Progenitor cell of endocrine pancreas (in vitro differentiated cells): ENCODE measurements at regions not wholly inside any gene's neighbourhood (a gene's known extent, or its start where the extent isn't known, plus 50 kb on each side); places are given as distances from the start of the nearest gene placed in this dataset.

Experiments
- DNase-seq: peaks from one replicate; pipeline ENCODE4 v3.0.0; 2021; ENCODE audit warnings: low spot score; ENCODE audit not compliant: unreplicated experiment
- H3K27ac Mint-ChIP-seq: 2 replicates; pipeline ENCODE4 v1.8.0; 2021; ENCODE audit warnings: mild to moderate bottlenecking, moderate library complexity, mixed read lengths
- H3K27me3 Mint-ChIP-seq: 2 replicates; pipeline ENCODE4 v1.8.0; 2021; ENCODE audit warnings: mixed read lengths
- H3K36me3 Mint-ChIP-seq: 2 replicates; pipeline ENCODE4 v1.8.0; 2022; ENCODE audit warnings: mixed read lengths; ENCODE audit not compliant: insufficient read depth
- H3K4me1 Mint-ChIP-seq: 2 replicates; pipeline ENCODE4 v1.8.0; 2021; ENCODE audit warnings: low read depth, mixed read lengths
- H3K4me3 Mint-ChIP-seq: 2 replicates; pipeline ENCODE4 v1.8.0; 2021; ENCODE audit warnings: low read depth, mild to moderate bottlenecking, moderate library complexity, mixed read lengths
- H3K9me3 Mint-ChIP-seq: 2 replicates; pipeline ENCODE4 v1.8.0; 2021; ENCODE audit warnings: low read depth, mixed read lengths
- CTCF ChIP-seq: fragments of 200-600 bp; sonication (generic); IDR thresholded peaks from one replicate; pipeline ENCODE4 v1.5.0; 2021; ENCODE audit warnings: antibody characterized with exemption, mild to moderate bottlenecking; ENCODE audit not compliant: unreplicated experiment

DNA sequence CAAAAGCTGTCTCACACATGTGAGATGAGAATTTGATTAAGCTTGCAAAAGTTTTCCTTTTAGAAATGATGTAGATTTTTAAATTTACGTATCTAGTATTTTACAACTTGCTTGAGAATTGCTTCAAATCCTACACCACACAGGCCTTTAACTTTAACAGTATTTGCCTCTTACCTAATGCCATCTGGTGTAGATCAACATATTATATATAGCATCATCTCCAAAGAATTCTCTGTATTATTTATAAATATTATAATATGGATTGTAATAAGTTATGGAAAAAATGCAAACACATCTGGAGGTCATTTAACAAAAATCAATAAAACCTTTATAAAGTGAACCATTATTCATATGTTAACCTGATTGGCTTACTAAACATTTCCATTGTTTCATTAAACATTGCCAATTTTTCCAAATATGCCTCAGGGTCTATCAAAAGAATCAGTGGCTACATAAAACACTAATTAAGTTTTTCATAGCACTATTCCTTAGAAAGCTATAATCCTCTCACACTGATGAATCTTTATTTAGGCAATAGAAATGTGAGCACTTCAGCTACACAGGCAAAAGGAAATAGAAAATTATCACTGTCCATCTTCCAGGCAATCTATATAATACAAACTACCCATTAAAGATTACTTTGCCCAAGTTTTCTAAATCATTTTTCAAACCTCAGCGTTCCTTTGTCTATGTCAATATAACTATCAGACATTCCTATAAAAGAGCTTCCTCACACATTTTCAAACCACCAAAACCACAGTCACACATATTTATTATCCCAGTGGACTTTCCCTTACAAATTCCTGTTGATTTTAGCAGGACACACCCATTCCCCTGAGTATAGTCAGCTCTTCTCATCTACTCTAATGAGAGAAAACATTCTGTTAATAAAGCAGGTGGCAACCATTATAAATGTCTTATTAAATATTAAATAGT lies 83.5 kb upstream of the INTU start:
- no peaks in the 10 kb centered on the region for H3K4me1 Mint-ChIP-seq
- H3K27me3 Mint-ChIP-seq: no peaks in the 10 kb centered on the region
- H3K36me3 Mint-ChIP-seq: no peaks in the 10 kb centered on the region
- no peak overlapping the region for H3K27ac Mint-ChIP-seq
- no peak for DNase-seq
- no peaks in the 10 kb centered on the region for H3K9me3 Mint-ChIP-seq
- no peak for TF ChIP-seq CTCF
- H3K4me3 Mint-ChIP-seq: no peak overlapping the region

DNA sequence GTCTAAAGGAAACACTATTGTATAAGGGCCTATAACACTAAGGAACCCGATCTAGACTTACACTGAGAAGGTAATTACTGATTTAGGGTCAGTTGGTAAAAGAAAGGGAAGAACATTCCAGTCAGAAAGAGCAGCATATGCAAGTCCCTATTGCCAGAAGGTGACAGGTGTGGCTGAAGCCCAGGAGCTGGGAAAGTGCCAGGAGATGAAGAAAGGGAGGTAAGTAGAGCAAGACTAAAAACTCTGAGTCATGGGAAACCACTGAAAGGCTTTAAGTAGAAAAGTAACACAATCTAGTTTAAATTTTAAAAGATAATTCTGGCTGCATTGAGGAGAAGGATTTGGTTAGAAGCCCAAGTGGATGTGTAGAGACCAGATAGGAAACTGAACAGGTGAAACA lies 77.7 kb upstream of the INTU start:
- H3K36me3 Mint-ChIP-seq: no peaks in the 10 kb centered on the region
- H3K4me3 Mint-ChIP-seq: no peak overlapping the region
- no peak overlapping the region for H3K27ac Mint-ChIP-seq
- no peaks in the 10 kb centered on the region for H3K4me1 Mint-ChIP-seq
- no peak for DNase-seq
- no peaks in the 10 kb centered on the region for H3K27me3 Mint-ChIP-seq
- TF ChIP-seq CTCF: no peak
- no peaks in the 10 kb centered on the region for H3K9me3 Mint-ChIP-seq

DNA sequence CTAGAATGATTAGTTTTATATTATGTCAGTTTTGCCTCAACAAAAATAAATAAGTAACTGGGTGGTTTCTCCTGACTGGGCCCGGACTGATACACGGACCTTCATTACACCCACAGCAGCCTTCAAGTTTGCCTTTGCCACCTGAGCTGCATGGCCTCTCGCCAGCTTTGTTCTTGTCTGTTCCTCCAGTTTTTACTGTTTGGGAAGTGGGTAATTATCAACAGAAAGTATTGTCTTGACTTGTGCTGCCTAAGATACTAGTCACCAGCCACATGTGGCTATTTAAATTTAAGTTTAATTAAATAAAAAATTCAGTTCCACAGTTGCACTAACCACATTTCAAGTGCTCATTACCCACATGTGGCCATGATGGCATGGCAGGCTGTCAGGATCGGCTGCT lies 74.7 kb upstream of the INTU start:
- Mint-ChIP-seq H3K4me1 (no peaks in the 10 kb centered on the region), H3K27ac (no peak overlapping the region), H3K4me3 (no peak overlapping the region), H3K36me3 (no peaks in the 10 kb centered on the region), H3K27me3 (no peaks in the 10 kb centered on the region), H3K9me3 (no peaks in the 10 kb centered on the region)
- no peak for TF ChIP-seq CTCF
- DNase-seq: no peak

DNA sequence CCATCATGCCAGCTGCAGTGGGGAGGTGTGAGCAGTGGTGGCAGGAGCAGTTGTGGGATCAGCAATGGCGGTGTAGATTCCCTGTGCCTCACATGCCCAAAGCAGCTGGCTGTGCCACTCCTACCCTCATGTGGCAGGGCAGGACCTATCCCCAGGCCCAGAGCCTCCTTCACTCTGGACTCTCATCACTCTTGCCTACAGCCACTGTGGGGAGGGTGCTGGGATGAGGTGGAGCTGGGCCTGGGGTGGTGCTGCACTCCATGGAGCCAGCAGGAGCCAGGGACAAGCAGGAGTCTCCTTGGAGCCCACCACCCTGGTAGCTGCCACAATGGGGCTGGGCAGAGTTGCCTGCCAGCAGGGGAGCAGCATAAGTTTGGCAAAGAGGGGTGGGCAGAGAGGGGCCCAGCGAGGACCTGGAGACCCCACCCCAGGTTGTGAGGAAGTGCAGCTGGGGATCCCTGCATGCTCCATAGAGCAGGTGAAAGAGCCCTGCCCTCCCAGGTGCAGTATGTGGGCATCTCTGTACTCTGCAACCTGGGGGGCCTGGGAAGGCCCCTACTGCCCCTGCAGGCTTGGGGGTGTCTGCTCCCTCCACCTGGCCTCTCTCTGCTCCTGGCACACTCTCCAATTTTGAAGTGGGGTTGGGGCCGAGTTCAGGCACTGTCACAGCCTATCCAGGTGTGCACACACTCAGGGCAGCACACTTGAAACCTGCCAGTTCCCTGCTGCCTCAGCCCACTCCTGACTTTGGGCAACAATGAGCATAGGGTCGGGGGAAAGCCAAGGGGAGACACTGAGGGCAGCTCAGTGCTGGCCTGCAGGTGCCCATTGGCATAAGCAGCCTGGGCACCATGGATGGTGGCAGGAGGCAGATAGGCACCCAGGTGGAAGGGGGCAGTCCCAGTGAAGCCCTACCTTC lies 74.0 kb upstream of the INTU start:
- DNase-seq: no peak
- no peaks in the 10 kb centered on the region for H3K36me3 Mint-ChIP-seq
- no peak overlapping the region for H3K27ac Mint-ChIP-seq
- no peak overlapping the region for H3K4me3 Mint-ChIP-seq
- TF ChIP-seq CTCF: no peak
- H3K4me1 Mint-ChIP-seq: no peaks in the 10 kb centered on the region
- H3K9me3 Mint-ChIP-seq: no peaks in the 10 kb centered on the region
- no peaks in the 10 kb centered on the region for H3K27me3 Mint-ChIP-seq

DNA sequence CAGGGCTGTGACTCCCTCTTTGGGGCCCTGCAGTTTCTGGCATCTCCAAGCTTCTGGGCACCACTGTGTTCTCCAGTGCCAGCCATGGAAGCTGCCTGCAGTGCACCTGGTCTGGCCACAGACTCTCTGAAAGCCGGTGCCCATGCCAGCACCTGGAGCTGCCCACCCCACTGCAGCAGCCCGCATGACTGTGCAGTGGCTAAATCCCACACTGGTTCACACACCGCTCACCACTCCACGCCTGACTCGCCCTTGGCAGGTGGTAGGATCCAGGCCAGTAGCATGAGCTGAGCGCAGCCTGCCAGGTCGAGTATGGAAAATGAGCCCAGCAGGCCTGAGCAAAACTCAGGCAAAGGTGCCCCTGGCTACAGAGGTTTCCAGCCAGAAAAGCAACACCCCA lies 72.8 kb upstream of the INTU start:
- TF ChIP-seq CTCF: no peak
- Mint-ChIP-seq H3K36me3 (no peaks in the 10 kb centered on the region), H3K4me1 (no peaks in the 10 kb centered on the region), H3K9me3 (no peaks in the 10 kb centered on the region), H3K27ac (no peak overlapping the region), H3K27me3 (no peaks in the 10 kb centered on the region), H3K4me3 (no peak overlapping the region)
- DNase-seq: no peak
